NCI-H1417 treated with DMSO at 0.1 percent for 48 hours (cell line): ENCODE measurements at regions not wholly inside any gene's neighbourhood (a gene's known extent, or its start where the extent isn't known, plus 50 kb on each side); places are given as distances from the start of the nearest gene placed in this dataset.
"Not testable (repeated sequence)": the region's sequence is repeated elsewhere in the genome, so short reads cannot be mapped to it uniquely, and the experiment has no call there.

ENCODE experiments used
- DNase-seq: peaks from one replicate; lab custom pipeline; 2025; lab: John Stamatoyannopoulos, UW

DNA sequence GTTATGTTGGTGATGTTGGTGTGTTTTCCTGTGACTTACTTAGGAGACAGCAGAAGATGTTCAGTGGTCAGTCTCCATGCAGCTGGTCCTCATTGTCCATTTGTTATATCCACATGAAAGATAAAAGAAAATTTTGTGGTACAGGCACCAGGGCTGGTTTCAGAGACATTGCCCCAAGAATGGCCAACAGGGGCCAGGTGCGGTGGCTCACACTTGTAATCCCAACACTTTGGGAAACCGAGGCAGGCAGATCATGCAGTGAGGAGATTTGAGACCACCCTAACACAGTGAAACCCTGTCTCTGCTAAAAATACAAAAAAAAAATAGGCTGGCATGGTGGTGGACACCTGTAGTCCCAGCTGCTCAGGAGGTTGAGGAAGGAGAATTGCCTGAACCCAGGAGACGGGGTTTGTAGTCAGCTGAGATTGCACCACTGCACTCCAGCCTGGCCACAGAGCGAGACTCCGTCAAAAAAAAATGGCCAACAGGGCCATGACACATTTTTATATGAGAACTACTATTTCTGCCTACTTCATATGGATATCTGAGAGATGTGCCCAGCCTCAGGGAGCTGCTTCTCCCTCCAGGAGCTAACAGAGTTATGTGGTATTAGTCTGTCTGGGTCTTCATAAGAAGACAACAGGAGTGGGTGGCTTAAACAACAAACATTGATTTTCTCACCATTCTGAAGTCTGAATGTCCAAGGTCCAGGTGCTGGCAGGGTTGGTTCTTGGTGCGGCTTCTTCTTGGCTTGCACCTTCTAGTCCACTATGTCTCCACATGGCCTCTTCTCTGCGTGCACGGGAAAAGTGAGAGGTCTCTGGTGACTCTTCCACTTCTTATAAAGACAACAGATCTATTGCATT, 821.7 kb downstream of the TMEM121 start:
- DNase-seq: no peak

DNA sequence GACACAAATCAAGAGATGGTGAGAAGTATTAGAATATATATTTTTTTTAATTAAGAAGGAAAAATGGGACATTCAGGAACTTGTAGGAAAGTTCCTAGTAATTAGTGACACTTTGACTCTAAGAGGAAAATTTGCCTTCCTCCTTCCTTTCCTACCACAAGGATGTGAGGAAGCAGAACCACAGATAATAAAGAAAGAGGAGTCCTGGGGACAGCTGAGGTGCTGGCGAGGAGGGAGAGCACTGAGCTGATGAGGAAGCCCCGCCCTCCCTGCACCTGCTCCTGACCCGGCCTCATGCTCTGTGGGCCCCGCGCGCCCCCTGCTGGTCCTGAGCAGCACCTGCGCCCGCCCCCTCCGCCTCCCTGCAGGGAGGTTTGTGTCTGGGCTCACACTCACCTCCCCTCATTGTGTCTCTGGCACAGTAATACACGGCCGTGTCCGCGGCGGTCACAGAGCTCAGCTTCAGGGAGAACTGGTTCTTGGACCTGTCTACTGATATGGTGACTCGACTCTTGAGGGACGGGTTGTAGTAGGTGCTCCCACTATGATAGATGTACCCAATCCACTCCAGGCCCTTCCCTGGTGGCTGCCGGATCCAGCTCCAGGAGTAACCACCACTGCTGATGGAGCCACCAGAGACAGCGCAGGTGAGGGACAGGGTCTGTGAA, 822.6 kb downstream of the TMEM121 start:
- DNase-seq: not testable (repeated sequence)

DNA sequence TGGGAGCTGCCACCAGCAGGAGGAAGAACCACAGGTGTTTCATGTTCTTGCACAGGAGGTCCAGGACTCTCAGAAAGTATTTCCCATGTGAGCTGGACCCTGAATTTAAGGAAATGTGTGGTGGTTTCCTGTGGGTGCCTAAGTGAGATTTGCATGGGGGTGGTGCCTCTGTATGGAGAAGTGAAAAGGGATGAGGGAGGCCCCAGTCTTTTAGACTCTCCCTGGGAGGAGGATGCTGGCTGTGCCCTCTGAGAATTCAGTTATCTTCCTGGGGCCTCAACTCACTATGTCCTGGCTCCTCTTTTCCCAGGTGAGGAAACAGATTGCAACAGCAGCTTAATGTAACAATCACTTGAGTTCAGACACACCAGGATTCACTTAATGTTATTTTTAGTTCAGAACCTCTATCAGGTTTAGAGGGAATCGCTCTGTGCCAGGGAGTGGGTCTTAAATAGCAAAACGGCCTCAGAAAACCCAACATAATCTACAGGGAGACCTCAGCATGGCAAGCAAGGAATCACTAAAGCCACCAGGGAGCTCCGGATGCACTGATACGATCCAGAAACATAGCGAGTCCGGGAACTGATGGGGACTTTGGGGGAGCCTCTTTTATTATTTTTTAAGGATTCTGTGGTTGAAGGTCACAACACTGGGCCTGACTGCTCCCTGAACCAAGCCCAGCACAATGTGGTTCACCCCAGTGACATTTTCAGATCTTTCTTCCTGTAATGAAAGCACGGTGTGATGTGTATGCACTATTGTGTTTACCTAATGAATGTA, 823.5 kb downstream of the TMEM121 start:
- not testable (repeated sequence) for DNase-seq

DNA sequence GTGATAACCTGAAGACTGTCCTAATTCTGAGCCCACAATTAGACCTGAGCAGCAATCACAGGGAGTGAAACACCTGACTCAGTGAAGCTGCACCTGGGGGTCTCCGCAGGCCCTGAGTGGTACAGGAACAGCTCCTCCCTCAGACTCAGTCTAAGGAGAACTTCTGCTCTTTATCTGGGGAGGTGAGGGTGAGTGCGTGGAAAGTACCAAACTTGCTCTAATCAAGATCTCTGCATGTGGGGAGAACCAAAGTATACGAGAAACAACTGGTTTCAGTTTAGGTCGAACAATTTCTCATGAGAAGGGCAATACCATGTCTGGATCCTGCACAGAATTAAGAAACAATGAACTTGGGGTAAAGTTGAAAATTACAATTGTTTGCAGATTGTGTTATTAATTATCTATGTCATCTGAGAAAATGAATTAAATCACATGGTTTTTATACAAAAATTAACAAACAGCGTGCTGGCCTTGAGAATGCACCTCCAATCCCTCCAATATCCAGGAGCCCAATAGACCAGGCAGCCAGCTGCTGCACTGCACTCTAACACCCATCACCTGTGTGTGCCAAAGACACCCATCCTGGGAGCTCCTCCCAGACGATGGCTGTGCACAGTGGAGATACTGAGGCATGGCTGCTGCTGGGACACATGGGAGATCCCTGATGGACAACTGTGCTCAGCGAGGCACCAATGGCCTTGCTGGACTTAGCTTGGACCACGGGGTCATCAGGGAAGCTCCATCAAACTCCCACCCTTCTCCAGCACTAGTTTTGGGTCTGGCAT, 828.8 kb downstream of the TMEM121 start:
- DNase-seq: not testable (repeated sequence)

DNA sequence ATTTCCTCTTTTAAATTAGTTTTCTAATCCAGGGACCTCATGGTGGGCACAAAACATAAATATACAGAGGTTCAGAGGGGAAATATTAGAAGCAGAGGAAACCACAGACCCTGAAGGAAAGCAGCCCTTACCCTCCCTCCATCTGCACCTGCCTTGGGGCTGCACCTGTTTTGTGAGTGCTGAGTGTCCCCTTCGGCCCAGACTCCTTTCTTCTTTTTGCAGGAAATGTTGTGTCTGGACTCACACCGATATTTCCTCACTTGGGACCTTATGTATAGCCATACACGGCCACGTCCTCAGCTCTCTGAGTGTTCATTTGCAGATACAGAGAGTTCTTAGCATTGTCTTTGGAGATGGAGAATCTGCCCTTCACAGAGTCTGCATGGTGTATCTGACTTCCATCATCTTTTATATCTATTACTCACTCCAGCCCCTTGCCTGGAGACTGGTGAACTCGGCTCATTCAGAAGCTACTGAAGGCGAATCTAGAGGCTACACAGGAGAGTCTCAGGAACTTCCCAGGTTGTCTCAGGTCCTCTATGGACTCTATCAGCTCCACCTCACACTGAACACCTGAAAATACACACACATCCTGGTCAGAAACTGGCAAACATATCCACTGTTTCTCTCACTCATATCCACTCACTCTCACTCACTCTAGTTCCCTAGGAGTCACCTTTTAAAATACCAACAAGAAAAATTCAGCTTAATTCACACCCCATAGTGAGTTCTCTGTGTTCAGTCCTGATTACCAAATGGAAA, 829.7 kb downstream of the TMEM121 start:
- not testable (repeated sequence) for DNase-seq

DNA sequence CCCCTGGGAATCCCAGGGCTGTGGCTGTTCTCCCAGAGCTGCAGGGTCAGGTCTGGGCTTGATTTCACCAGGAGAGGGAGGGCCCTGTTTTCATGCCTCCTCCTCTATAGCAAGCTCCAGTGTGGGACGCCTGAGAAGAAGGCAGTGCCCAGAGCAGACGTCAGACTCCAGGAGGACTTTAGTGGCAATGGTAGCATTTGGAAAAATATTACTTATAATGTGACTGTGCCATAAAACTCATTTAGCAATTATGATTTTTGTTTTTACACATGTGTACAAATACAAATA, 830.2 kb downstream of the TMEM121 start:
- DNase-seq: not testable (repeated sequence)

DNA sequence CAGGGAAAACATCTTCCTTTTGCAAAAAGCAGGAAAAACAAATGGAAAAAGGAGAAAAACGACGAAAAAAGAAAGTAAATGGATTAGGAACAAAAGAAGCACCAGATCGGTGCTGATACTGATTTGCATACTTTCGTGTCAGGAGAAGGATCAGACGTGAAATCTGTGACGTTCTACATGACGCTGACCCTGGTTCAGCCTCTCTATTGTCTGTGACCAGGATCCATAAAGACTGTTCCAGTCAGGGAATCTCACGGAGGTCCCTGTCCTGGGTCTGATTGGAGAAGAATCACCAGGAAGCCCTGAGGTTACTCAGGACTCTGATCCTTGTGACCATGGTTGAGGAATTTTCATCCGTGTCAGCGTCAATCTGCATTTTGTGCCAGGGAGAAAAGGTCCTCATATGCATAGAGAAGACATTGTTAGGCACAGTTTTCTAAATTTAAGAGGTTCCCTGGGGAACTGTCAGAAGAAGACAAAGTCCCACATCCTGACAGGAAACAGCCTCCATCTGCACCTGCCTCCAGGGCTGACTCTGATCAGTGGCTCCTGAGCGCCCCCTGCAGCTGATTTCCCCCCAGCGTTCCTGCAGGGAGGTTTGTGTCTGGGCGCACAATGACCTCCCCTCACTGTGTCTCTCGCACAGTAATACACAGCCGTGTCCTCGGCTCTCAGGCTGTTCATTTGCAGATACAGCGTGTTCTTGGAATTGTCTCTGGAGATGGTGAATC, 832.9 kb downstream of the TMEM121 start:
- DNase-seq: not testable (repeated sequence)

DNA sequence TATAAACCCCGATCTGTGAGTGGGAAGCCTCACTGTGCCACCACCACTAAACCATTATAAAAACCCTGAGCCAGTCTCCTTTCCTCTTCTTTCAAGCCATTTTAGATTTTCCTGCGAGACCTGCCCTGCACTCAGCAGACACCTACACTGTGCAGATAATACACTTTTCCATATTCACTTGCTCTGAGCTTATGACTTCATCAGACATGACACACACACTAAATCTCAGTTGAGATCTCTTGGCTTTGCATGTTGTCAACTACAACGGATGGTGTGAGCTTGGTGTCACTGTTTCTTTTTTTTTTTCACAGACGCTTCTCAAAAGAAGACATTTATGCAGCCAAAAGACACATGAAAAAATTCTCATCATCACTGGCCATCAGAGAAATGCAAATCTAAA, 839.0 kb downstream of the TMEM121 start:
- DNase-seq: not testable (repeated sequence)

DNA sequence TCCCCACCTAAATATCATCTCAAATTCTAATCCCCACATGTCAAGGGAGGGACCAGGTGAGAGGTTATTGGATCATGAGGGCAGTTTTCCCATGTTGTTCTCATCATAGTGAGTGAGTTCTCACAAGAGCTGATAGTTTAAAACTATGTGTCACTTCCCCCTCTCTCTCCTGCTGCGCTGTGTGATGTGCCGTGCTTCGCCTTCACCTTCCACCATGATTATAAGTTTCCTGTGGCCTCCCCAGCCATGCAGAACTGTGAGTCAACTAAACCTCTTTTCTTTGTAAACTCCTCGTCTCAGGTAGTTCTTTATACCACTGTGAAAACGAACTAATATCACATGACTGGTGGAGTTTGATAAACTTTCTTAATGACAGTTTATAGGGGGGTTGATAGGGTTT, 839.5 kb downstream of the TMEM121 start:
- not testable (repeated sequence) for DNase-seq

DNA sequence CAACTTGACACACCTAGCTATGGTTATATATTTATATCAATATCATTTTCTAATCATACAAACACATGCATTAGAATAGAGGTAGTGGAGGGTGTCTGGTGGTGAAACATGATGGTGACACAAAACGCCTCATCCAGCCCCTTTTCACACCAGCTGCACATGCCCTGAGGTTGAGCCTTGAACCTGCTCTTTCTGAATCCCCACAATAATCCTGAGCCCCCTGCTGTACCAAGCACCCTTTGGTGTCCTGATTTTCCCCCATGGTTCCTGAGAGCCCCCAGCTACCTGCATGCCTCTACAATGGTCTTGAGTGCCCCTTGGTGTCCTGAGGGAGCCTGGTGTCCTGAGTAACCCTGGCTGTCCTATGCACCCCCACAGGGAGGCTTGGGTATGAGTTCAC, 840.6 kb downstream of the TMEM121 start:
- not testable (repeated sequence) for DNase-seq

DNA sequence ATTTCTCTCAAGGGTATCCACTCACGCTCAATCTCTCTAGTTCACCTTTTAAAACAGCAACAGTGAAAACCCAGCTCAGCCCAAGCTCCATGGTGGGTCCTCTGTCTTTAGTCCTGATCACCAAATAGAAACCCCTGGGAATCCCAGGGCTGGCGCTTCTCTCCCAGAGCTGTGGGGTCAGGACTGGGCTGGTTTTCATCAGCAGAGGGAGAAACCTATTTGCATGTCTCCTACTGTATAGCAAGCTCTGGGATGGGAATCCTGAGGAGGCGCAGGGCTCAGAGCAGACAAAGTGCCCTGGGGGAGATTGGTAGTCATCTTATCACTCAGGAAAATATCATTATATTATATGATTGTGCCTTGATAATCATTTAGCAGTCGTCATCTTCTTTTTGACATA, 843.1 kb downstream of the TMEM121 start:
- not testable (repeated sequence) for DNase-seq

DNA sequence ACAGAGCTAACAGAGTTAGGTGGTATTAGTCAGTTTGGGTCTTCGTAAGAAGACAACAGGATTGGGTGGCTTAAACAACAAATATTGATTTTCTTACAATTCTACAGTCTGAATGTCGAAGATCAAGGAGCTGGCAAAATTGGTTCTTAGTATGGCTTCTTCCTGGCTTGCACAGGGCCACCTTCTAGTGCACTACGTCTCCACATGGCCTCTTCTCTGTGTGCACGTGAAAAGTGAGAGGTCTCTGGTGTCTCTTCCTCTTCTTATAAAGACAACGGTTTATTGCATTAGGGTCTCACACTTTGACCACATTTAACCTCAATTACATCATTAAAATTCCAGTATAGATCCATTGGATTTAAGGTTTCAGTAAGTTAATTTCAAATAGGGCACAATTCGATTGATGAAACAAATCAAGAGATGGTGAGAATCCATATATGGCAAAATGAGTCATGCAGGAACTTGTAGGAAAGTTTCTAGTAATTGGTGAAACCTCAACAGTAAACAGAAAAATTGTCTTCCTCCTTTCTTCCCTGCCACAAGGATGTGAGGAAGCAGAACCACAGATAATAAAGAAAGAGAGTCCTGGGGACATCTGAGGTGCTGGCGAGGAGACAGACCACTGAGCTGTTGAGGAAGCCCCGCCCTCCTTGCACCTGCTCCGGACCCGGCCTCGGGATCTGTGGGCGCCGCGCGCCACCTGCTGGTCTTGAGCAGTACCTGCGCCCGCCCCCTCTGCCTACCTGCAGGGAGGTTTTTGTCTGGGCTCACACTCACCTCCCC, 846.7 kb downstream of the TMEM121 start:
- DNase-seq: no peak

DNA sequence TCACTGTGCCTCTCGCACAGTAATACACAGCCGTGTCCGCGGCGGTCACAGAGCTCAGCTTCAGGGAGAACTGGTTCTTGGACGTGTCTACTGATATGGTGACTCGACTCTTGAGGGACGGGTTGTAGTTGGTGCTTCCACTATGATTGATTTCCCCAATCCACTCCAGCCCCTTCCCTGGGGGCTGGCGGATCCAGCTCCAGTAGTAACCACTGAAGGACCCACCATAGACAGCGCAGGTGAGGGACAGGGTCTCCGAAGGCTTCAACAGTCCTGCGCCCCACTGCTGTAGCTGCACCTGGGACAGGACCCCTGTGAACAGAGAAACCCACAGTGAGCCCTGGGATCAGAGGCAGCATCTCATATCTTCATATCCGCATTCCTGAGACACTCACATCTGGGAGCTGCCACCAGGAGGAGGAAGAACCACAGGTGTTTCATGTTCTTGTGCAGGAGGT, 847.3 kb downstream of the TMEM121 start:
- not testable (repeated sequence) for DNase-seq

DNA sequence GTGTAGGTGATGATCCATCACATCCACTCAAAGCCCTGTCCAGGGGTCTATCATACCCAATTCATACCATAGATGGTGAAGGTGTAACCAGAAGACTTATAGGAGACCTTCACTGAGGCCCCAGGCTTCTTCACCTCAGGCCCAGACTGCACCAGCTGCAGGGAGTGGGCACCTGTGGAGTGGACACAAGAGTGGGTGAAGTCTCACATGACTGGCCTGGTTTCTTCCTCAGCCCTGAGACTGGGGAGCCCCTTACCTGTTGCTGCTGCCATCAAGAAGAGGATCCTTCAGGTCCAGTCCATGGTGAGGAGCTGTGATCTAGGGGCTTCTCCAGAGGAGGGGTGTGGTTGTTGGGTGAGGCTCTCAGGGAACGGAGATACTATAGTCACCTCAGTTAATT, 851.0 kb downstream of the TMEM121 start:
- DNase-seq: no peak

DNA sequence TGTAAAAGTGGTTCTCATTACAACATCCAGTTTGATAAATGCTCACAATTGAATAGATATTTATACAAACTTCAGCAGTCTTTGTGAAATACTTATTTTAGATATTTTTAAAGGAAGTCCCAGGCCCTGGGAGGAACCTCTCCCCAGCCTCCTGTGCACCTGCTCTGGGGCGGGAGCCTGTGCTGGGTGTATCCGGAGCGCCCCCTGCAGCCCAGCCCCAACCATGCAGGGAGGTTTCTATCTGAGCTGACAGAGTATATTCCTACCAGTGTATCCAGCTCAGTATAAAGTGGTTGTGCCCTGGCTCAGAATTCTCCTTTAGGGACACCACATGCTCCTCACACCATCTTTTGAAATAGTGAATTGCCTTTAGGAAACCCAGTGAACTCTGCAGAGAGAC, 851.8 kb downstream of the TMEM121 start:
- no peak for DNase-seq

DNA sequence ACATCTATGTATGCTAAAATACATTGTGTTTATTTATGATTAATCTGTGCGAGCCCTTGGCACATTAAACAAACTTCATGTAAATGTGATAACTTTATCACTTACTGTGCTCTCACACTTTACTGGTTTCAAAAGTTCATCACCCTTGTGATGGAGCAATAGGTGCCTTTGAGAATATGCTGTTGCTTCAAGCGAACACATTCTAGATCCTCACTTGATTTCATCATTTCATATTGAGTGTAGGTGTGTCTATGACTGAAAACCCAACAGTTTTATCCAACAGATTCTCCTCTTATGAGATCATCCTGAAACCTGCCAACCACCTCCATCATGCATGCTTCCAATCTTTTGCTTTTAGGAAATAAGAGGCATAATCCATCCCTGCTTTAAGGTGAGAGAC, 854.4 kb downstream of the TMEM121 start:
- DNase-seq: no peak

DNA sequence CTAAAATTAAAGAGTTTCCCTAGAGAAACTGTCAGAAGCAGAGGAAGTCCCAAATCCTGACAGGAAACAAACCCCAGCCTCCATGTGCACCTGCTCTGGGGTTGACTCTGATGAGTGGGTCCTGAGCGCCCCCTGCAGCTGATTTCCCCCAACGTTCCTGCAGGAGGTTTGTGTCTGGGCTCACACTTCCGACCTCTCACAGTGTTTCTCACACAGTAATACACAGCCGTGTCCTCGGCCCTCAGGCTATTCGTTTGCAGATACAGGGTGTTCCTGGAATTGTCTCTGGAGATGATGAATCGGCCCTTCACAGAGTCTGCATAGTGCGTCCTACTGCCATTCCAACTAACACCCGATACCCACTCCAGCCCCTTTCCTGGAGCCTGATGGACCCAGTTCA, 862.8 kb downstream of the TMEM121 start:
- not testable (repeated sequence) for DNase-seq

DNA sequence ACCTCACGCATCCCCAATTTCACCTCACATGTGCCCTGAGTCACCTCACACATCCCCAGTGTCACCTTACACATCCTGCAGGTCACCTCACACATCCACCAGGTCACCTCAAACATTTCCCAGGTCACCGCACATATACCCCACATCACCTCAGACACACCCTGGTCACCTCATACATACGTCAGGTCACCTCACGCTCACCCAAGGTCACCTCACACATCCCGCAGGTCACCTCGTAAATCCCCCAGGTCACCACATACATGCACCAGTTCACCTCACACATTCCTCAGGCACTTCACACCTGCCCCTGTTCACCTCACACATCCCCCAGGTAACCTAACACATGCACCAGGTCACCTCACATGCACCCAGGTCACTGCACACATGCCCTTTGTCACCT, 864.0 kb downstream of the TMEM121 start:
- DNase-seq: no peak

DNA sequence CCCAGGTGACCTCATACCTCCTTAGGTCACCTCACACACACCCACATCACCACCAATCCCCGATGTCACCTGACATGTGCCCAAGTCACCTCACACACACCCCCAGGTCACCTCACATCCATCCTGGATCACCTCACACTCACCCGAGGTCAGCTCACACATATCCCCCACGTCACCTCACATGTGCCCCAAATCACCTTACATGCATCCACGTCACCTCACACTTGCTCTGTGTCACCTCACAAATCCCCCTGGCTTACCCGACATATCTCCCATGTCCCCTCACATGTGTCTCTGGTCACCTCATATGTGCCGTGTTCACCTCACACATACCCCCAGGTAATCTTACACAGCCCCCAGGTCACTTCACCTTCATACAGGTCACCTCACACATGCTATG, 864.6 kb downstream of the TMEM121 start:
- DNase-seq: no peak

DNA sequence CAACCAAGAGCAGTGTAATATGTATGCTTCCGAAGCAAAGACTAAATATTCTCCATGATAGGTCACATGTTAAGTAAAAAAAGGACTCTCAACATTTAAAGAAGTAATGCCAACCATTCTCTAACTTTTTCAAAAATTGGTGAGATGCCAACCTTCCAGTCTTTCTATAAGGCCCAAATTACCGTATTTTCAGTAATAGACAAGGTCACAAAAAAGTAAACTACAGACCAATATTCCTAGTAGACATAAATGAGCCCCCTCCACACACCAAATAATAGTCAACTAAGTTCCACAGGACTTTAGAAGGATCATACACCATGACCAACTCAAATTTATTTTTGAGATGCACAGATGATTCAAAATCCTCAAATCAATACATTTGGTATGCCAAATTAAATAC, 867.4 kb downstream of the TMEM121 start:
- DNase-seq: no peak
